GM19455 (cell line): ENCODE measurements at regions not wholly inside any gene's neighbourhood (a gene's known extent, or its start where the extent isn't known, plus 50 kb on each side); places are given as distances from the start of the nearest gene placed in this dataset.
A peak's percentile ranks its signal among the peaks of the same experiment; 100 is the strongest.

Experiments
- ATAC-seq: cut with Tn5 transposase; IDR thresholded peaks from one replicate; pipeline ENCODE4 v1.9.1; 2021; ENCODE audit not compliant: unreplicated experiment

DNA sequence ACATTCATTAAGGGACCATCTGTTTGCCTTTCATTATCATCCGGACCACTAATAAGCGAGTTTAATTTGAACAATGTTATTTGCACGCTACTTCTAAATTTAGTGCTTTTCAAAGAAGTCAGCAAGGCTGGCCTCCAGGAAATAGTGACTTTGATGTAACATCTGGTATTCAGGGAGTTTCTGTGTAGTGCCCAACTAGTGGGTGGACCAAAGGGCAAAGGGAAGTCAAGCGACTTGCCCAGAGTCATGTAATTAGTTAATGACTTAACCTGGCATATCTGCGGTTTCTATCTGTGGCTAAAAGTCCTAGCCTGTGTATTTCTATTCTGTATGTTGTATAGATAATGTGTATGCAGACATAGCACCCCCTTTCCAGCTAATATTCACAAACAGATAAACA lies 56.3 kb upstream of the LCORL start:
- no peak for ATAC-seq

DNA sequence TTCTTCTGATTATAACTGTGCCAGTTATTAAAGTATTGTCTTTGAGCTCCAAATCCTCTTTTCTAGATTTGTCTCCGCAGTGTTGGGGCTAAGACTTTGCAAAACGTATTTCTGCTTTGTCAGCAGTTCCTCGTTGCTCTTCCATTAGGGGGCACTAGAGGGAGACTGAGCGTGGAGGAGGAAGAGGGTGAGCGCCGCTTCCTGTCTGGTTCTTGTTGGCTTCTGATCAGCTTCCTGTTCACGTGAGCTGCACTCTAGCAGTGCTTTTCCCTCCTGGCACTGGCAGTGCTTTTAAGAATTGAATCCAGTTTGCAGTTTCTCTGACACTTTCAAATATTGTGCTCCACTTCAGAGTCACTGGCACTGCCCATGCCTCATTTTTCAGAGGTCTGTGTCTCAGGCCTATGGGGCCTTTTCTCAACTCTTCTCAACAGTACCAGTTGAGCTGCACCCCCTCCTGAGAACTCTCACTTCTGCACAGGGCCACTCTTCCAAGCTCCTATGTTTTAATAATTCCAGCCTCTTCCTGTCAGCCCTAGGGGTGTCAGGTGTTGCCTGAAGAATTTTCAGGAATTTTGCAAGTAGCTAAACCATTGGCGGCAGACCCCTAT lies 54.4 kb upstream of the LCORL start:
- peak; percentile 69 for ATAC-seq

DNA sequence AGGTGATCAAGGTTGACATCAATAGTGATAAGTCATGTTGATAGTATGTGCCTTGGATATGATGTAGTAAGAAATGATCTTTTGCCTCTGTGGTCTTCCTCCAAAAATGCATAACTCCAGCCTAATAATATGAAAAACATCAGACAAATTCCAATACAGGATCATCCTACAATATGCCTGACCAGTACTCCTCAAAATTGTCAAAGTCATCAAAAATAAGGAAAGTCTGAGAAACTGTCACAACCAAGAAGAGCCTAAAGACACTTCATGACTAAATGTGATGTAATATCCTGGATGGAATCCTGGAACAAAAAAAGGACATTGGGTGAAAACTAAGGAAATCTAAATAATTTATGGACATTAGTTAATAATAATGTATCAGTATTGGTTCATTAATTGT lies 50.3 kb upstream of the LCORL start:
- ATAC-seq = no peak
